HS-27A (cell line): ENCODE measurements at regions not wholly inside any gene's neighbourhood (a gene's known extent, or its start where the extent isn't known, plus 50 kb on each side); places are given as distances from the start of the nearest gene placed in this dataset.

Source experiments
- DNase-seq: peaks from one replicate; pipeline ENCODE4 v3.0.0-alpha.2; 2012; ENCODE audit warnings: low read depth, missing footprints

GRCh38 chr6:8530785-8531435 is 95.6 kb upstream of the SLC35B3 start:
- no peak for DNase-seq

- no peak for DNase-seq
These were observed 93.9 kb upstream of the SLC35B3 start for GRCh38 chr6:8529250-8529649.

- no peak for DNase-seq
These were observed 92.5 kb upstream of the SLC35B3 start for GRCh38 chr6:8527818-8528217.

- DNase-seq = no peak
These were observed 91.3 kb upstream of the SLC35B3 start for GRCh38 chr6:8526624-8527023.

- no peak for DNase-seq
These were observed 90.0 kb upstream of the SLC35B3 start for GRCh38 chr6:8525370-8525769.

GRCh38 chr6:8513174-8513573 is 77.8 kb upstream of the SLC35B3 start:
- DNase-seq = no peak

- no peak for DNase-seq
These were observed 71.9 kb upstream of the SLC35B3 start for GRCh38 chr6:8507286-8507685.

GRCh38 chr6:8506126-8506525 is 70.8 kb upstream of the SLC35B3 start:
- DNase-seq = no peak

- no peak for DNase-seq
These were observed 64.2 kb upstream of the SLC35B3 start for GRCh38 chr6:8499540-8499939.

- no peak for DNase-seq
These were observed 59.4 kb upstream of the SLC35B3 start for GRCh38 chr6:8494730-8495129.

- DNase-seq = no peak
These were observed 57.3 kb upstream of the SLC35B3 start for GRCh38 chr6:8492536-8493133.
